K562 (cell line): ENCODE measurements at regions not wholly inside any gene's neighbourhood (a gene's known extent, or its start where the extent isn't known, plus 50 kb on each side); places are given as distances from the start of the nearest gene placed in this dataset.

ENCODE experiments used
- ATAC-seq: fragments of 200-7000 bp; cut with Tn5 transposase; 3 replicates; pipeline ENCODE4 v1.9.1; 2020; ENCODE audit warnings: moderate library complexity
- BruUV-seq: library from RNA; stranded (reverse); fragments of 400-500 nt; replicated peaks from 2 replicates; lab custom pipeline; 2021; lab: Mats Ljungman, UMichigan
- CTCF ChIA-PET: fragments of 300-600 bp; formaldehyde crosslinking; extraction: SDS; loops from one replicate; lab custom pipeline; 2021; ENCODE audit warnings: low intra/inter-chr PET ratio; lab: Yijun Ruan, JAX
- POLR2A ChIA-PET: fragments of 300-600, 350-650 bp; sonication (Branson Sonifier 250); formaldehyde crosslinking; extraction: SDS; loops from one replicate; lab custom pipeline; 2021; ENCODE audit warnings: antibody characterized with exemption, inconsistent platforms; lab: Yijun Ruan, JAX
- DNase-seq, 4 experiments: peaks; one replicate each; pipeline versions ENCODE4 v3.0.0 to v3.0.0-alpha.2; 2011 to 2018; ENCODE audit warnings: low spot score in 3 of 4, mixed read lengths in 3 of 4; ENCODE audit errors: extremely low read depth in 1 of 4
- FAIRE-seq: peaks from 2 replicates; lab custom pipeline; 2011; peaks lifted over from hg19 to GRCh38; lab: Jason Lieb, UNC
- H2AFZ ChIP-seq: 2 replicates; pipeline ENCODE4 v1.6.0; 2011; ENCODE audit warnings: low read depth, low read length, control low read depth, inconsistent platforms
- H3K27ac ChIP-seq: fragments of 200-600 bp; 3 replicates; pipeline ENCODE4 v1.8.0; 2011; ENCODE audit warnings: low read depth, mild to moderate bottlenecking, control low read depth, inconsistent platforms, low read length, moderate library complexity, mixed read lengths; ENCODE audit errors: extremely low read depth
- H3K27me3 ChIP-seq, 2 experiments: fragments of 300-600 bp in 1 of 2; 2 replicates in 1 of 2; 3 replicates in 1 of 2; pipeline versions ENCODE4 v1.6.0 to v1.8.0; 2011; ENCODE audit warnings: inconsistent platforms in 2 of 2, low read length in 2 of 2, mild to moderate bottlenecking in 1 of 2, mixed read lengths in 1 of 2, moderate library complexity in 1 of 2; ENCODE audit not compliant: control insufficient read depth in 2 of 2, insufficient read depth in 2 of 2
- H3K36me3 ChIP-seq: fragments of 300-600 bp; 3 replicates; pipeline ENCODE4 v1.8.0; 2011; ENCODE audit warnings: mild to moderate bottlenecking, low read length, inconsistent platforms; ENCODE audit not compliant: control insufficient read depth, insufficient read depth
- H3K4me1 ChIP-seq, 2 experiments: fragments of 200-600 bp in 1 of 2; replicated peaks in 1 of 2; 2 replicates in 1 of 2; 3 replicates in 1 of 2; pipeline versions ENCODE4 v1.5.1 to v1.8.0; 2011; ENCODE audit warnings: inconsistent platforms in 2 of 2, low read length in 2 of 2, mild to moderate bottlenecking in 1 of 2, mixed read lengths in 1 of 2, moderate library complexity in 1 of 2; ENCODE audit not compliant: control insufficient read depth in 2 of 2, insufficient read depth in 2 of 2
- H3K4me2 ChIP-seq: 2 replicates; pipeline ENCODE4 v1.6.1; 2011; ENCODE audit warnings: low read length, control low read depth, inconsistent platforms, mixed read lengths; ENCODE audit not compliant: insufficient read depth
- H3K4me3 ChIP-seq: fragments of 200-600 bp; sonication (generic), shearing (Covaris generic); 2 replicates; pipeline ENCODE4 v1.5.1; 2016; ENCODE audit warnings: control low read depth, inconsistent platforms
- H3K79me2 ChIP-seq: fragments of 200-600 bp; 3 replicates; pipeline ENCODE4 v1.8.0; 2011; ENCODE audit warnings: low read length, inconsistent platforms; ENCODE audit not compliant: control insufficient read depth, insufficient read depth
- H3K9ac ChIP-seq, 2 experiments: 2 replicates each; pipeline versions ENCODE4 v1.6.0 to v1.6.1; 2011; ENCODE audit warnings: low read depth in 2 of 2, low read length in 2 of 2, control low read depth in 1 of 2, inconsistent platforms in 1 of 2, mild to moderate bottlenecking in 1 of 2, mixed read lengths in 1 of 2; ENCODE audit not compliant: insufficient read depth in 1 of 2
- H3K9me1 ChIP-seq: one replicate; pipeline ENCODE4 v1.6.0; 2011; ENCODE audit warnings: inconsistent platforms, mild to moderate bottlenecking, low read length, moderate library complexity; ENCODE audit not compliant: control insufficient read depth, insufficient read depth
- H3K9me3 ChIP-seq: replicated peaks from 2 replicates; pipeline ENCODE4 v1.5.1; 2011; ENCODE audit warnings: low read depth, low read length, inconsistent platforms; ENCODE audit not compliant: control insufficient read depth, insufficient read depth
- H4K20me1 ChIP-seq: replicated peaks from 2 replicates; pipeline ENCODE4 v1.6.1; 2011; ENCODE audit warnings: low read length, inconsistent platforms, mixed read lengths; ENCODE audit not compliant: control insufficient read depth, insufficient read depth
- FOSL1 ChIP-seq: fragments of 200-800 bp; sonication (Bioruptor generic); conservative IDR thresholded peaks from 2 replicates; pipeline ENCODE4 v1.6.1; 2016; ENCODE audit warnings: missing genetic modification characterization, missing compliant biosample characterization
- HMG20B ChIP-seq: fragments of 250-450 bp; sonication (Bioruptor Pico); IDR thresholded peaks from 2 replicates; pipeline ENCODE4 v1.5.0; 2021; ENCODE audit warnings: mild to moderate bottlenecking
- MAX ChIP-seq: sonication (generic); formaldehyde crosslinking; IDR thresholded peaks from 2 replicates; pipeline ENCODE4 v1.9.0; 2022; ENCODE audit warnings: mild to moderate bottlenecking, missing genetic modification reagents
- RBBP5 ChIP-seq: fragments of 200-600 bp; sonication (generic); IDR thresholded peaks from 2 replicates; pipeline ENCODE4 v1.6.1; 2012; ENCODE audit warnings: borderline replicate concordance, mild to moderate bottlenecking, low read length, control low read depth, inconsistent platforms; ENCODE audit not compliant: insufficient read depth, poor library complexity, severe bottlenecking
- ZBTB40 ChIP-seq, 2 experiments: fragments of 450-650 bp in 1 of 2; sonication (generic) in 1 of 2; formaldehyde crosslinking in 1 of 2; IDR thresholded peaks; 2 replicates each; pipeline versions ENCODE4 v1.7.1 to v1.9.0; 2016 to 2022; ENCODE audit warnings: inconsistent platforms in 1 of 2, mild to moderate bottlenecking in 1 of 2, missing genetic modification reagents in 1 of 2
- ZFPM2 ChIP-seq: fragments of 250-450 bp; sonication (Bioruptor Pico); IDR thresholded peaks from 2 replicates; pipeline ENCODE4 v1.5.1; 2022; ENCODE audit warnings: mild to moderate bottlenecking
- ZNF408 ChIP-seq: fragments of 250-450 bp; sonication (Bioruptor Pico); IDR thresholded peaks from 2 replicates; pipeline ENCODE4 v1.4.0; 2020; ENCODE audit warnings: low read depth, mild to moderate bottlenecking, moderate library complexity
- ZNF445 ChIP-seq: fragments of 250-450 bp; sonication (Bioruptor Pico); IDR thresholded peaks from 2 replicates; pipeline ENCODE4 v1.4.0; 2020; ENCODE audit warnings: low read depth, mild to moderate bottlenecking, moderate library complexity
- whole genome bisulfite sequencing: fragments of 100-300 bp; shearing (Covaris generic); methylation state at CpG from one replicate; pipeline ENCODE4 v1.1.6; 2016; ENCODE audit warnings: low coverage, mixed read lengths; ENCODE audit not compliant: insufficient coverage; ENCODE audit errors: missing lambda C conversion rate; 5-methylcytosine and 5-hydroxymethylcytosine counted together
- in situ Hi-C: fragments of 300-500 bp; cut with MboI; formaldehyde crosslinking; loops from 4 replicates; pipeline ENCODE4 v1.15.0; 2018; ENCODE audit warnings: inconsistent platforms, mixed read lengths
- intact Hi-C: fragments of 100-400 bp; cut with micrococcal nuclease; formaldehyde crosslinking; loops from 2 replicates; pipeline ENCODE4 v1.14.2; 2022

GRCh38 chr3:30492322-30493192, 113.8 kb upstream of the TGFBR2 start:
- no peak overlapping the region for H3K9ac ChIP-seq
- no peak for TF ChIP-seq HMG20B (CRISPR knock-in tag)
- no peak for TF ChIP-seq ZFPM2
- TF ChIP-seq FOSL1 (tag): no peak
- TF ChIP-seq MAX (CRISPR knock-in tag): no peak
- TF ChIP-seq ZNF445 (CRISPR knock-in tag): no peak
- TF ChIP-seq ZBTB40 (IDR thresholded peaks at IDR 0.05): no peak
- no peak for TF ChIP-seq ZBTB40 (CRISPR knock-in tag; IDR thresholded peaks at IDR 0.05)
- TF ChIP-seq ZNF408: no peak
- no peak for TF ChIP-seq RBBP5
- no peaks in the 10 kb centered on the region for H3K4me1 ChIP-seq
- intact Hi-C loops (no loop called here), in situ Hi-C loops (no loop called here)
- no peaks in the 10 kb centered on the region for H3K9me1 ChIP-seq
- POLR2A ChIA-PET: no interaction called here
- no peak overlapping the region for H3K27ac ChIP-seq
- FAIRE-seq (no peak), DNase-seq (no peak), ATAC-seq (no peak)
- no peak overlapping the region for H3K4me2 ChIP-seq
- no peak overlapping the region for H2AFZ ChIP-seq
- no peaks in the 10 kb centered on the region for H3K9me3 ChIP-seq
- H3K36me3 ChIP-seq: no peaks in the 10 kb centered on the region
- no peaks in the 10 kb centered on the region for H3K79me2 ChIP-seq
- no peaks in the 10 kb centered on the region for H3K27me3 ChIP-seq
- H3K4me3 ChIP-seq: no peak overlapping the region
- WGBS: under 1% methylated on average over 6 of the region's 6 CpGs
- CTCF ChIA-PET: no interaction called here
- no TSS peak for BruUV-seq
- no peaks in the 10 kb centered on the region for H4K20me1 ChIP-seq
